Right ventricle myocardium inferior (tissue), 1 donor: ENCODE measurements at regions not wholly inside any gene's neighbourhood (a gene's known extent, or its start where the extent isn't known, plus 50 kb on each side); places are given as distances from the start of the nearest gene placed in this dataset.

Experiments
- ATAC-seq: fragments of 200-7000 bp; cut with Tn5 transposase; one replicate; pipeline ENCODE4 v1.9.1; 2020; ENCODE audit warnings: mild to moderate bottlenecking, moderate library complexity
- DNase-seq: peaks from one replicate; pipeline ENCODE4 v3.0.0; 2021; ENCODE audit errors: missing footprints
- intact Hi-C: fragments of 100-400 bp; cut with DNase I; formaldehyde crosslinking; loops from one replicate; pipeline ENCODE4 v1.11.0; 2022
- donor health status: DM: no; HTN: yes; CAD: no; lungs with severe emphysema.

GRCh38 chr7:157480371-157481050 is 143.7 kb downstream of the DNAJB6 start:
- DNase-seq (no peak), ATAC-seq (no peak)
- intact Hi-C loops: no loop called here

GRCh38 chr7:157481389-157481788 is 144.6 kb downstream of the DNAJB6 start:
- intact Hi-C loops: no loop called here
- DNase-seq (no peak), ATAC-seq (no peak)

GRCh38 chr7:157482025-157482424 is 145.2 kb downstream of the DNAJB6 start:
- ATAC-seq: no peak
- intact Hi-C loops: no loop called here
- DNase-seq: no peak

- DNase-seq (no peak), ATAC-seq (no peak)
- intact Hi-C loops: no loop called here
Measured at GRCh38 chr7:157482517-157483087, 145.8 kb downstream of the DNAJB6 start.

- intact Hi-C loops: no loop called here
- ATAC-seq: no peak
- DNase-seq: no peak
Measured at GRCh38 chr7:157483515-157483914, 146.7 kb downstream of the DNAJB6 start.

- intact Hi-C loops: no loop called here
- DNase-seq (no peak), ATAC-seq (no peak)
Measured at GRCh38 chr7:157483971-157484410, 147.2 kb downstream of the DNAJB6 start.

- ATAC-seq: no peak
- no peak for DNase-seq
- intact Hi-C loops: no loop called here
Measured at GRCh38 chr7:157484411-157485081, 147.7 kb downstream of the DNAJB6 start.

- intact Hi-C loops: no loop called here
- no peak for ATAC-seq
Measured at GRCh38 chr7:157485361-157485831, 148.6 kb downstream of the DNAJB6 start.

GRCh38 chr7:157486007-157486755 is 149.4 kb downstream of the DNAJB6 start:
- intact Hi-C loops: no loop called here
- ATAC-seq: no peak
- DNase-seq: no peak

More at GRCh38 chr7:157485361-157485831, 148.6 kb downstream of the DNAJB6 start:
- no peak for DNase-seq

GRCh38 chr7:157487046-157487770 is 150.4 kb downstream of the DNAJB6 start:
- intact Hi-C loops: no loop called here
- DNase-seq (no peak), ATAC-seq (no peak)

- ATAC-seq (no peak), DNase-seq (no peak)
- intact Hi-C loops: no loop called here
Measured at GRCh38 chr7:157488281-157488680, 151.5 kb downstream of the DNAJB6 start.

GRCh38 chr7:157488966-157489365 is 152.2 kb downstream of the DNAJB6 start:
- DNase-seq: no peak
- intact Hi-C loops: no loop called here

More at GRCh38 chr7:157488966-157489365, 152.2 kb downstream of the DNAJB6 start:
- ATAC-seq: no peak
